Stimulated activated naive B cell treated with anti-CD40 and anti-IgM and Interleukin-4, amounts not matched to agents 10 μg/mL and 1 μg/mL and 100 μg/mL, for 72 hours (primary cell): ENCODE measurements at regions not wholly inside any gene's neighbourhood (a gene's known extent, or its start where the extent isn't known, plus 50 kb on each side); places are given as distances from the start of the nearest gene placed in this dataset.
"Not testable (repeated sequence)": the region's sequence is repeated elsewhere in the genome, so short reads cannot be mapped to it uniquely, and the experiment has no call there.

Experiments used
- ATAC-seq, 2 donors: fragments of 150-1000 bp; cut with Tn5 transposase; replicated peaks; 2 replicates each; pipeline ENCODE4 v1.10.0; 2021; ENCODE audit warnings: moderate library complexity in 1 of 2
- DNase-seq: peaks from one replicate; pipeline ENCODE4 v3.0.0; 2021
- H3K27ac Mint-ChIP-seq: one replicate; pipeline ENCODE4 v1.8.0; 2022; ENCODE audit warnings: mild to moderate bottlenecking, mixed read lengths
- H3K27me3 Mint-ChIP-seq, 2 donors: one replicate each; pipeline ENCODE4 v1.8.0; 2022; ENCODE audit warnings: mixed read lengths in 2 of 2
- H3K36me3 Mint-ChIP-seq, 2 donors: one replicate each; pipeline ENCODE4 v1.8.0; 2022; ENCODE audit warnings: mixed read lengths in 2 of 2, mild to moderate bottlenecking in 1 of 2
- H3K4me1 Mint-ChIP-seq, 2 donors: one replicate each; pipeline ENCODE4 v1.8.0; 2022; ENCODE audit warnings: mixed read lengths in 2 of 2, mild to moderate bottlenecking in 1 of 2
- H3K4me3 Mint-ChIP-seq, 2 donors: one replicate each; pipeline ENCODE4 v1.8.0; 2022; ENCODE audit warnings: mild to moderate bottlenecking in 2 of 2, mixed read lengths in 2 of 2, moderate library complexity in 1 of 2
- H3K9me3 Mint-ChIP-seq, 2 donors: one replicate each; pipeline ENCODE4 v1.8.0; 2022; ENCODE audit warnings: mixed read lengths in 2 of 2, mild to moderate bottlenecking in 1 of 2

GRCh38 chr5:60546207-60546606 lies 153.8 kb downstream of the DEPDC1B start:
- no peak overlapping the region for H3K4me3 Mint-ChIP-seq
- ATAC-seq (no peak), DNase-seq (no peak)
- peaks cover 0 to 2% of the 10 kb centered on the region in 2 donors for H3K36me3 Mint-ChIP-seq
- H3K4me1 Mint-ChIP-seq, result peaks cover 16 to 41% of the 10 kb centered on the region in 2 donors
- H3K9me3 Mint-ChIP-seq, result peaks cover 3 to 4% of the 10 kb centered on the region in 2 donors
- no peak overlapping the region for H3K27ac Mint-ChIP-seq
- no peaks in the 10 kb centered on the region for H3K27me3 Mint-ChIP-seq

GRCh38 chr5:60545551-60545950 lies 154.4 kb downstream of the DEPDC1B start:
- Mint-ChIP-seq H3K27me3 (no peaks in the 10 kb centered on the region), H3K4me3 (no peak overlapping the region)
- DNase-seq, result no peak

DNA sequence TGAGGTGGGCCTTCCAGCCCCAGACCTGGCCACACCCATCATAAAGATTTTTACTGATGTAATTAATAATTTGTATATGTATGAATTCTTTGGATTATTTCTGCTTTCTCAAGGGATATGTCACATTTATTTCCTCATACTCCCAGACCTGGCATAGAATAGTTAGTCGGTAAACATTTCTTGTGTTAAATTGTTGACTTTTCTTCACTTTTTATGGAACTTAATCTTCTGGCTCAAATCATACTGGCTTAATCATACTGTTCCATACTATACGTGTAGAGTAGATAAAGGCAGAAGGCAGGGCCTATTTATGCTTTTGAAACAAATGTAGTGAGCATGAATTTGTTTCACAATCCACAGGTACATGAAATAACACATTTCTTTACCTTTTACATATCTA lies 155.8 kb downstream of the DEPDC1B start:
- no peak overlapping the region for H3K27ac Mint-ChIP-seq
- no peak overlapping the region for H3K4me3 Mint-ChIP-seq
- ATAC-seq, result no peak
- no peak for DNase-seq
- H3K4me1 Mint-ChIP-seq, result peaks cover 36 to 56% of the 10 kb centered on the region in 2 donors
- H3K36me3 Mint-ChIP-seq, result peaks cover 0 to under 1% of the 10 kb centered on the region in 2 donors
- peaks cover 0 to 4% of the 10 kb centered on the region in 2 donors for H3K9me3 Mint-ChIP-seq
- H3K27me3 Mint-ChIP-seq, result no peaks in the 10 kb centered on the region

More at GRCh38 chr5:60545551-60545950, 154.4 kb downstream of the DEPDC1B start:
- no peak overlapping the region for H3K27ac Mint-ChIP-seq
- peaks cover 3 to 4% of the 10 kb centered on the region in 2 donors for H3K9me3 Mint-ChIP-seq
- H3K36me3 Mint-ChIP-seq, result peaks cover 0 to 2% of the 10 kb centered on the region in 2 donors
- no peak for ATAC-seq
- H3K4me1 Mint-ChIP-seq, result peaks cover 21 to 48% of the 10 kb centered on the region in 2 donors

DNA sequence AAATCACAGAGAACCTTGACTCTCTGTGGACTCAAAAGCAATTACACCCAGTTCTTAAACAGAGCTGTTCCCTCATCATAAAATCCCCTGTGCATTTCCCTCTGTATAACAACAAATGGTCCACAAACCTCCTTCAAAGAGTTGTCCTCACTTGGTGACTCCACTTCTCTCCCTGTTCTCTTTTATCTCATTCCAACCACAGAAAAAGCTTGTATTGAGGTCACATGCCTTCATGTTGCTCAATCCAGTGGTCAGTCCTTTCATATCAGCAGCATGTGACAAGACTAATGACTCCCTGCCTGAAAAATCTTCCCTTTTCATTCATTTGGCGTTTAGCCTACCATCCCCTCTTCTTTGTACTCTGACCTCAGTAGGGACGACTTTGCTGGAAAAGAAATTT lies 158.0 kb downstream of the DEPDC1B start:
- H3K27ac Mint-ChIP-seq, result peak overlapping the region; percentile 10
- H3K9me3 Mint-ChIP-seq, result peaks cover 0 to 4% of the 10 kb centered on the region in 2 donors
- ATAC-seq (peak; percentile 10 to 27), DNase-seq (no peak)
- H3K27me3 Mint-ChIP-seq, result no peaks in the 10 kb centered on the region
- H3K4me1 Mint-ChIP-seq, result peaks cover 40 to 61% of the 10 kb centered on the region in 2 donors
- H3K4me3 Mint-ChIP-seq, result peak overlapping the region in 1 of 2 donors; percentile 59
- H3K36me3 Mint-ChIP-seq, result no peaks in the 10 kb centered on the region

DNA sequence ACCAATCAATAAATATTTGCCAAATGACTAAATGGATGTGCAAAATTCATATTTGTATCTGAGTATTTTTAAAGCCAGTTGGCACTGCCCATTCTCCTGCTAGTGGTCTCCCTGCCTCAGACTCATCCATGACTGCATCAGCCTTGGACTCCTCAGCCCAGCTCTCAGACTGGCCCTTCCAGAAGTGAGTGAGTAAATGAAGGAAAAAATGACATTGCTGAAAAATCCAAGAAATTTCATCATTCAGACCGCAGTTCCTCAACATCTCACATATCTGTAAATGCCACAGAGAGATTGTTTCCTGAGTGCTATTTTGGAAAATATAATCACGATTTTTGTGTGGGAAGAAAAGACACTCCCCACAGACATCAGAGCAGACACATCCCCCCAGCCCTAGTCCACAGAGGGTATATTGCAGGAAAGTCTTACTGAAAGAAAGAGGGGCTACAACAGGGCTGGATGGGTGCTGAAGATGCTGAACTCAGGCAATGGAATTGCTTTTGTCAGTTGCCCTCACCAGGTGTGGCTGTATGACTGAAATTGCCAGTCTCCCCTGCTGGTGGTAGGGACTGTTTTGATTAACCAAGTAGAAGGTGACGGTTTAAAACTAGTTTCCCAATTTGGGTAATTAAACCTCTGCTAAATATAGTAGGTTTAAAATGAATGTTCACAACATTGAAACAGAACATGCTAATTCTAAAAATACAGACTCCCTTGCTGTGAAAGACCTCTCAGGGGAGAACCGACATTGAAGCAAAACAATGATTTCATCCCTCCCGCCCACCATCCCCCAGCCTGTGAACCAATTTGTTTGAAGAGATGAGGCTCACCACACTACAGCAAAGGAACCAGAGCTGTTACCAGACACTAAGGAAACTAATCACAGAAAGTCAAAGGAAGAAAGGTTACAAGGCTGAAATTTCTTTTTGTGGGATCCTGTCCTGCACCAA lies 158.8 kb downstream of the DEPDC1B start:
- ATAC-seq (peak; percentile 85 to 86), DNase-seq (peak; percentile 53)
- H3K9me3 Mint-ChIP-seq, result peaks cover 0 to 4% of the 10 kb centered on the region in 2 donors
- H3K4me1 Mint-ChIP-seq, result peaks cover 43 to 59% of the 10 kb centered on the region in 2 donors
- peak overlapping the region; percentile 59 to 66 for H3K4me3 Mint-ChIP-seq
- no peaks in the 10 kb centered on the region for H3K27me3 Mint-ChIP-seq
- H3K36me3 Mint-ChIP-seq, result no peaks in the 10 kb centered on the region
- H3K27ac Mint-ChIP-seq, result peak overlapping the region; percentile 90

DNA sequence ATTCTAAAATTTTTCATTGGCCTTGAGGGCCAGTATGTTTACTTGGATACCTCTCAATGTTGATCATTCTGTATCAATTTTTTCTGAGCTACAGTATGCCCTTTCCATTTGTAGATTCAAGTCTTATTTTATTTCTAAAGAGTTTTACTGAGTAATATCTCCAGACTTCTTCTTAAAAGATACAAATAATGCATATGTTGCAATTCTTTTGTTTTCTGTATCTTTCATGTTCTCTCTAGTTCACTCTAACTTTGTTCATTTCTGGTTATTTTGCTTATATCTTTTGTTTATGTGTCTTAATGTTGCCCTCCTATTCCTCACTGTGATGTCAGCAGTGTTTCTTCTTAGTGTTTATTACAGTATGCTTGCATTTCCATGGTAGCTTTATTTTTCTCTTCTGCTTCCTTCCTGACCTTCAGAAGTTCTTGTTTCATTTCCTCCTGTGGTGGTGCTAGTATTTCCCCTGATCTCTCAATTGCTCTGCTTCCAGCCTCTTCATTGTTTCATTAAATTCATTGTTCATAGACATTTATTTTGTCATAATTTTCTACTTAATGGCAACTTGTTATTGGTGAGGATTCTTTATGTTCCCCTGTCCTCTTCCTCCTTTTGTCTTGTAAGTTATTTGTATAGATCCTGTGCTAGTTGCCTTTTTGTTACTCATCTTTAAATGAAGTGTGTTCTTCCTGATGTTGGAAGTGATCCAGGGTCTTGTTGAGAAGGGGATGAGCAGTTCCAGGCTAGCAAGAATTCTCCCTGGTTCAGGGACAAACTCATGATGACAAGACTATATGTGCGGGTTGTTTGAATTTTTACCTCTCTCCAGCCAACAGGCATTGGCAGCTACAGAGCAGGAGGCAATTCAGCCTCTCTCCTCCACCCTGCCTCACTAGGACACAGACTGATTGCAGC lies 160.8 kb downstream of the DEPDC1B start:
- H3K27me3 Mint-ChIP-seq, result no peaks in the 10 kb centered on the region
- ATAC-seq (peak; percentile 49 to 56), DNase-seq (no peak)
- H3K4me1 Mint-ChIP-seq, result peaks cover 49 to 71% of the 10 kb centered on the region in 2 donors
- H3K36me3 Mint-ChIP-seq, result no peaks in the 10 kb centered on the region
- H3K9me3 Mint-ChIP-seq, result peaks cover 0 to 3% of the 10 kb centered on the region in 2 donors
- H3K4me3 Mint-ChIP-seq, result no peak overlapping the region
- H3K27ac Mint-ChIP-seq, result peak overlapping the region; percentile 48

DNA sequence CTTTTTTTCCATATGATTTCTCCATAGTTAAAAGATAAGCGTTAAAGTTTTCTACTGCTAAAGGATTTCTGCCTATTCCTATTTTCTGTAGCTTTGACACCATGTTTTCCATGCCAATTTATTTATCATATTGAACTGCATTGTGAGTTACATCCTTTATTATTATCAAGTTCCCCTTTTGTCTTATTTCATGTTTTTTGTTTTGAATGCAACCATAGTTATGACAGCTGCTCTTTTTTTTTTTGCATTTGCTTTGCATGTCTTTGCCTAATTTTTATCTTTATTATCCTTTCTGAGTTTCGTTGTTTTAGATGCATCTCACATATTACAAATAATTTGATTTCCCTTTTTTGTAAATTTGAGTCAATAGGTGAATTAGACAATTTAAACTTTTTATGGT lies 161.5 kb downstream of the DEPDC1B start:
- H3K4me1 Mint-ChIP-seq, result peaks cover 53 to 79% of the 10 kb centered on the region in 2 donors
- no peak overlapping the region for H3K27ac Mint-ChIP-seq
- no peak for ATAC-seq
- H3K36me3 Mint-ChIP-seq, result no peaks in the 10 kb centered on the region
- DNase-seq, result no peak
- H3K4me3 Mint-ChIP-seq, result no peak overlapping the region
- peaks cover 0 to 3% of the 10 kb centered on the region in 2 donors for H3K9me3 Mint-ChIP-seq
- H3K27me3 Mint-ChIP-seq, result no peaks in the 10 kb centered on the region

- H3K27me3 Mint-ChIP-seq, result no peaks in the 10 kb centered on the region
- ATAC-seq (no peak), DNase-seq (no peak)
- no peaks in the 10 kb centered on the region for H3K36me3 Mint-ChIP-seq
- peaks cover 0 to 3% of the 10 kb centered on the region in 2 donors for H3K9me3 Mint-ChIP-seq
- H3K4me1 Mint-ChIP-seq, result peaks cover 45 to 68% of the 10 kb centered on the region in 2 donors
- H3K27ac Mint-ChIP-seq, result no peak overlapping the region
- H3K4me3 Mint-ChIP-seq, result no peak overlapping the region
These were observed 164.0 kb downstream of the DEPDC1B start for GRCh38 chr5:60535951-60536350.

- ATAC-seq (peak in 1 of 2 donors; percentile 30), DNase-seq (no peak)
- peaks cover 0 to 3% of the 10 kb centered on the region in 2 donors for H3K9me3 Mint-ChIP-seq
- peaks cover 38 to 60% of the 10 kb centered on the region in 2 donors for H3K4me1 Mint-ChIP-seq
- no peak overlapping the region for H3K4me3 Mint-ChIP-seq
- H3K27me3 Mint-ChIP-seq, result no peaks in the 10 kb centered on the region
- no peak overlapping the region for H3K27ac Mint-ChIP-seq
- H3K36me3 Mint-ChIP-seq, result no peaks in the 10 kb centered on the region
These were observed 164.8 kb downstream of the DEPDC1B start for GRCh38 chr5:60535198-60535597.

DNA sequence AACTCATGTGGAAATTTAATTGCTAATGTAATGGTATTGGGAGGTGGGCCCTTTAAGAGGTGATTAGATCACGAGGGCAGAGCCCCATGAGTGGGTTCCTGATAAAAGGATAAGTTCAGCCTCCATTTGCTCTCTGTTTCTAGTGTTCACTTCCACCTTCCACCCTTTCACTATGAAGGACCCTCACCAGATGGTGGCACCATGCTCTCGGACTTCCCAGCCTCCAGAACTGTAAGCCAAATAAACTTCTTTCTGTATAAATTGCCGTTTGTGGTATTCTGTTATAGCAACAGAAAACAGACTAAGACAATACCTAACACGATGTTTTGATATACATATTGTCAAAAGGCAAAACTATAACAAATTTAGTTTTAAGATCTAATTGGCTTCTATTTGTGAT lies 166.2 kb downstream of the DEPDC1B start:
- no peak overlapping the region for H3K4me3 Mint-ChIP-seq
- DNase-seq (no peak), ATAC-seq (no peak)
- H3K27ac Mint-ChIP-seq, result no peak overlapping the region
- H3K9me3 Mint-ChIP-seq, result peaks cover 0 to 3% of the 10 kb centered on the region in 2 donors
- peaks cover 27 to 46% of the 10 kb centered on the region in 2 donors for H3K4me1 Mint-ChIP-seq
- no peaks in the 10 kb centered on the region for H3K36me3 Mint-ChIP-seq
- H3K27me3 Mint-ChIP-seq, result no peaks in the 10 kb centered on the region

DNA sequence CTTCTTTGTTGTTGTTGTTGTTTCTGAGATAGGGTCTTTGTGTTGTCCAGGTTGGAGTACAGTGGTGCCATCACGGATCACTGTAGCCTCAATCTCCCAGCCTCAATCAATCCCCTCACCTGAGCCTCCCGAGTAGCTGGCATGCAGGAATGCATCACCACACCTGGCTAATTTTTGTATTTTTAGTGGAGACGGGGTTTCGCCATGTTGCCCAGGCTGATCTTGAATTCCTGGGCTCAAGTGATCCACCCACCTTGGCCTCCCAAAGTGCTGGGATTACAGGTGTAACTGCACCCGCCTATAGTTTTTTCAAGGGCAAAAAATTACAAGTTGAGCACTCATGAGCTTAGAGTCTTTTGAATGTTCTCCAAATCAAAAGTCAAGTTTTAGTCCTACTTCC lies 167.2 kb downstream of the DEPDC1B start:
- ATAC-seq, result peak in 1 of 2 donors; percentile 48
- DNase-seq, H3K4me3 Mint-ChIP-seq, H3K27me3 Mint-ChIP-seq, H3K27ac Mint-ChIP-seq, H3K9me3 Mint-ChIP-seq, H3K36me3 Mint-ChIP-seq: not testable (repeated sequence)
- peaks cover 24 to 38% of the 10 kb centered on the region in 2 donors for H3K4me1 Mint-ChIP-seq

- not testable (repeated sequence) for H3K9me3 Mint-ChIP-seq, DNase-seq, H3K4me3 Mint-ChIP-seq, H3K27ac Mint-ChIP-seq, H3K27me3 Mint-ChIP-seq, H3K36me3 Mint-ChIP-seq, ATAC-seq
- H3K4me1 Mint-ChIP-seq, result peaks cover 17 to 35% of the 10 kb centered on the region in 2 donors
These were observed 169.7 kb downstream of the DEPDC1B start for GRCh38 chr5:60530144-60530848.

DNA sequence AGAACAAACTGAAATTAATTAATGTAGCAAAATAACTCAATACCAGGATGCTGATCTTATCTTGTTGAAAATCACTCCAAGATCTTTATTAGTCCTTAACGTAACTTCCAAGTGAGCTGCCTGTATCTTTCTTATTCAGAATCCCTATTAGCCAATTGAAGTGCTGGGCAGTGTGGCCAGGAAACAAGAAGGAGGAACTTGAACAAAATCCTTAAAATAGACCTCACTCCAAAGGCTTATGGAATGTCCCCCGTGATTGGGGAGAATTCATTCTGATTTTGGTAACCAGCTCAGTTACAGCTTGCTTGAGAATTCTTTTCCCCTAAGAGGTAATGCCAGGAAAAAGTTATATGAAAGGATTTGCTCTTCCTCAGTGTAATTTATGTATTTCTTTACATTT lies 171.0 kb downstream of the DEPDC1B start:
- ATAC-seq (no peak), DNase-seq (no peak)
- H3K9me3 Mint-ChIP-seq, result no peaks in the 10 kb centered on the region
- no peak overlapping the region for H3K4me3 Mint-ChIP-seq
- H3K27me3 Mint-ChIP-seq, result no peaks in the 10 kb centered on the region
- no peaks in the 10 kb centered on the region for H3K36me3 Mint-ChIP-seq
- H3K4me1 Mint-ChIP-seq, result peaks cover 18 to 25% of the 10 kb centered on the region in 2 donors
- no peak overlapping the region for H3K27ac Mint-ChIP-seq

DNA sequence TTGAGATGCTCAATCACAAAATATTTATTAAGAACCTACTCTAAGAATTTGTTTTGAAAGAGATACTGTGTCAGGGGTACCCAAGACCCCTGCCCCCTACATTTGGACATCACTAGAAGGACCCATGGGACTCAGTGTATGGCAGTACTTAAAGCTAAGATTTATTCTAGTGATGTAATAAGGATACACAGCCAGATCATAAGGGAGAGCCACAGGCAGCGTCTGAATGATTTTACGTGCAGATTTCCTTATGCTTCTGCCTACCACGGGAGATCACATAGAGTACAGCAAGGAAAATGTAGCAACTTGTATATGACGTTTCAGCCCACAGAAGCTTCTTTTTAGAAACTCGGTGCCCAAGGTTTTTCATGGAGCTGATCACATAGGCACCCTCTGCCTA lies 172.9 kb downstream of the DEPDC1B start:
- no peaks in the 10 kb centered on the region for H3K36me3 Mint-ChIP-seq
- no peak for DNase-seq
- ATAC-seq, result no peak

More for the DNA sequence above, 172.9 kb downstream of the DEPDC1B start:
- H3K27ac Mint-ChIP-seq, result no peak overlapping the region
- no peaks in the 10 kb centered on the region for H3K9me3 Mint-ChIP-seq
- no peaks in the 10 kb centered on the region for H3K27me3 Mint-ChIP-seq
- H3K4me1 Mint-ChIP-seq, result peaks cover 8% of the 10 kb centered on the region in 2 donors
- H3K4me3 Mint-ChIP-seq, result no peak overlapping the region
